ENCODE measurements at regions not wholly inside any gene's neighbourhood (a gene's known extent, or its start where the extent isn't known, plus 50 kb on each side); places are given as distances from the start of the nearest gene placed in this dataset.

DNA sequence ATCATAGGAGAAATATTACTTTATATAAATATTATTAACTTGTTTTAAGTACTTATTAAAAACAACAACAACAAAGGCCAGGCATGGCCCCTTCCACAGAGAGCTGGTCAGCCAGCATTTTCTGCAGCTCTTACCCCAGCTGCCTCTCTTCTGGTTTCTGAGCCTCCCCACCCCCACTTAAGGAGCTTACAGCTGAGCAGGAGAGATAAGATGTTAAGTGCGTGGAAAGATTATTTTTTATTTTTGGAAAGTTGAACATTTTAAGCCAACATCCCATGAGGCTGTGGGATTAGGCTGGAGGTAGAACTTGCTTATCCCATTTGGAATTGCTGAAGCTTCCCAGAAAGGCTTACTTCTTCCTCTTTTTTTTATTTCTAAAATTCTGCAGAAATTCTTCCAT is 401.2 kb downstream of the SEC14L1 start:
- TF ChIP-seq TAF1 (IDR thresholded peaks at IDR 0.05; ENCODE audit: low read depth) (no peak), FOXM1 (IDR thresholded peaks at IDR 0.05; ENCODE audit: borderline replicate concordance, low read depth) (no peak), YY1 (IDR thresholded peaks at IDR 0.05; ENCODE audit: low read depth) (no peak)
- TF ChIP-seq, protein P1, sequence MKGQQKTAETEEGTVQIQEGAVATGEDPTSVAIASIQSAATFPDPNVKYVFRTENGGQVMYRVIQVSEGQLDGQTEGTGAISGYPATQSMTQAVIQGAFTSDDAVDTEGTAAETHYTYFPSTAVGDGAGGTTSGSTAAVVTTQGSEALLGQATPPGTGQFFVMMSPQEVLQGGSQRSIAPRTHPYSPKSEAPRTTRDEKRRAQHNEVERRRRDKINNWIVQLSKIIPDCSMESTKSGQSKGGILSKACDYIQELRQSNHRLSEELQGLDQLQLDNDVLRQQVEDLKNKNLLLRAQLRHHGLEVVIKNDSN (IDR thresholded peaks at IDR 0.05) = no peak

Data from Ishikawa (cell line).